ENCODE measurements at regions not wholly inside any gene's neighbourhood (a gene's known extent, or its start where the extent isn't known, plus 50 kb on each side); places are given as distances from the start of the nearest gene placed in this dataset.

DNA sequence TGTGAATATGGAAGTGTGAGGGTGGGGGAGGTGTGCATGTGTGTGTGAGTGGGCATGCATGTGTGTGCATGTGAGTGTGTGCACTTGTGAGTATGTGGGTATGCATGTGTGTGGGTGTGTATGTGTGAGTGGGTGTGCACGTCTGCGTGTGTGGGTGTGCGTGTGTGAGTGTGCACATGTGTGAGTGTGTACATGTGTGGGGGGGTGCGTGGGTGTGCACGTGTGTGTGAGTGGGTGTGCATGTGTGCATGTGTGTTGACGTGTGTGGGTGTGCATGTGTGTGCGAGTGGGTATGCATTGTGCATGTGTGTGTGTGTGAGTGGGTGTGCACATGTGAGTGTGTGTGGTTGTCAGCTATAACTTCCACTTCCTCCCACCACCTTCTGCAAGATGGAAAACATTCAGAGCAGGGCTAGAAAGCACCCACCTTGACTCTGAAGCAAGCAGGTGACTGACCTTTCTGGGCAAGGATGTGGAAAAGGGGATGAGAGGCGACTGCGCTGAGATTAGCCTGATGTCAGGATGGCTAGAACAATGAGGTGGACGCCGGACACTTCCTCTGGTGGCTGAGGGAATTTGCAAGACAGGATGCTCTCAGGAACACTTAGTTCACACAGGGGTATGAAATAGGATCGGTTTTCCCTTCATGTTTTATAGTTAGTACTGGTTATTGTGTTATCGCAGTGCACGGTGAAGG lies 103.6 kb downstream of the ACKR3 start:
- DNase-seq (ENCODE audit: low read depth in 2 of 2), result no peak

DNA sequence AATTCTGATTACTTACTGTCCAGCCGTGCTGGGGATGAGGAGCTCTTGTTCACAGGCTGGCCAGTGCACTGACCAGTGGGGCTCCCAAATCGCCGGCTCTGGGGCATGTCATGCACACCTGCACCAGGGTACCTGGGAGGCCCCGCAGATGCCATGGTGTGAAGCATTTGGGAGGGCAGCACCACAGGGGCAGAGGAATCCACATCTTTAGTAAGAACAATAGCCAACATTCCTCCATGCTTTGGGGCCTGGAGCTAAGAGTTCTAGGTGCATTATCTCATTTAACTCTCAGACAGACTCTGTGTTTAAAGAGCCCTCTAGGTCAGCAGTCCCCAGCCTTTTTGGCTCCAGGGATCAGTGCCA lies 104.2 kb downstream of the ACKR3 start:
- no peak for DNase-seq (ENCODE audit: low read depth in 2 of 2)

DNA sequence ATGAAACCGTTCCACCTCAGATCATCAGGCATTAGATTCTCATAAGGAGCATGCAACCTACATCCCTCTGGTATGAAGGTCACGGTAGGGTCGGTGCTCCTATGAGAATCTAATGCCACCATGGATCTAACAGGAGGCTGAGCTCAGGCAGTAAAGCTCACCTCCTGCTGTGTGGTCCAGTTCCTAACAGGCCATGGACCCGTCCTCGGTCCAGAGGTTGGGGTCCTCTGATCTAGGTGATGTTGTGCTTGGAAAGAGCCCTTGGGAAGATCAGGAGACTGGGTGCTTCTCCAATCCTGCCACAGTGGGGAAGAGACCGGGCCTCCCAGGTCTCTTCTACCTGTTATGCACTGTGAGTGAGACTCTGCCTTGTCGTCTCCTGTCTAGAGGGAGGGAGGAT lies 104.6 kb downstream of the ACKR3 start:
- no peak for DNase-seq (ENCODE audit: low read depth in 2 of 2)

DNA sequence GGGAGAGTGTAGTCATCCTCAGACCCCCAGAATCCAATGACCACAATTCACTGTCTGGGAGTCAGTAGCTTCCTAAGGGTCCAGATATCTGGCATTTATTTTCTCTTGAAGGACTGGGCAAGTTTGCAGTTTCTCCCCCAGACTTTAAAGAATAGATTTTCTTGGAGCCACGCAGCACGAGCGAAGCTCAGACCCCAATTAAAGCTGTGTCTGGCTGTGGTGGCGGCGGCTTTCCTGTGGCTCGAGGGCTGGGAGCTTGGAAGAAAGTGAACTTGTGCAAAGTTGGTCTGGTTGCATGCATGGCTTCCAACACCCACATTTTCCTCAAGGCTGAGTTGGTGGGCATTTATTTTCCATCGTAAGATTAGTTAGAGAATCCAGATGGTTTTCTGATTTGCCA lies 105.0 kb downstream of the ACKR3 start:
- no peak for DNase-seq (ENCODE audit: low read depth in 2 of 2)

DNA sequence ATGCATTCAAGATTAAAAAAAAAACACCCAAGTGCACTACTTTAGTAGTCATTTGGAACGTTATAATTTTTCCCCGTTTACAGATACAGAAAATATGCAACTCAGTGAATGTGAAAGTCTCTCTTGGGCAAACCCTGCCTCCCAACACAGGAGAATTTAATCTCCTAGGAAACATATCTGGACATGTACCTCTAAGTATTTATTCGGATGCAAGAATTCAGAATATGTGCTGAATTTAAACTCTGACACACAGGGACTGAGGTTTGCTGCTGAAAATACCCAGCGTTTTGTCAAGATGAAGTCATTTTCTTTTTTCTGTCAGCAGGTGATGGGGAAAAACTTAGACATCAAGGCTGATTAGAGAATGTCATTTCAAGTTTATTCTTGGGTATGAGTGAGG lies 105.4 kb downstream of the ACKR3 start:
- no peak for DNase-seq (ENCODE audit: low read depth in 2 of 2)

DNA sequence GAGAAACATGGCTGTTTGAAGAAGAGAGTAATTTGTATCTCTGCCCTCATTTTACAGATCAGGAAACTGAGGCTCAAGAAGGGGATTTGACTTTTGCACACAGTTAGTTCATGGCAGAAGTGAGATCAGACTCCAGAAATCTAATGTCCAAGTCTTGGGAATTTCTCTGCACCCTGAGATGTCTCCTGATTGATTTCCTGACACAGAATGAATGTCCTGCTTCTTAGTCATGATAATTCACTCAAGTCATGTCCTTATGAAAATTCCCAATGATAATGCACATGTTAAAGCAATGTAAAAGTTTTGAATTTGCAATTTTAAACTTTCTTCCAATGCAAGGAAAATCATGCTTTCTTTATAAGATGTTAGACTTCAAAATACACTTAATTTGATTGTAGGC lies 105.9 kb downstream of the ACKR3 start:
- no peak for DNase-seq (ENCODE audit: low read depth in 2 of 2)

DNA sequence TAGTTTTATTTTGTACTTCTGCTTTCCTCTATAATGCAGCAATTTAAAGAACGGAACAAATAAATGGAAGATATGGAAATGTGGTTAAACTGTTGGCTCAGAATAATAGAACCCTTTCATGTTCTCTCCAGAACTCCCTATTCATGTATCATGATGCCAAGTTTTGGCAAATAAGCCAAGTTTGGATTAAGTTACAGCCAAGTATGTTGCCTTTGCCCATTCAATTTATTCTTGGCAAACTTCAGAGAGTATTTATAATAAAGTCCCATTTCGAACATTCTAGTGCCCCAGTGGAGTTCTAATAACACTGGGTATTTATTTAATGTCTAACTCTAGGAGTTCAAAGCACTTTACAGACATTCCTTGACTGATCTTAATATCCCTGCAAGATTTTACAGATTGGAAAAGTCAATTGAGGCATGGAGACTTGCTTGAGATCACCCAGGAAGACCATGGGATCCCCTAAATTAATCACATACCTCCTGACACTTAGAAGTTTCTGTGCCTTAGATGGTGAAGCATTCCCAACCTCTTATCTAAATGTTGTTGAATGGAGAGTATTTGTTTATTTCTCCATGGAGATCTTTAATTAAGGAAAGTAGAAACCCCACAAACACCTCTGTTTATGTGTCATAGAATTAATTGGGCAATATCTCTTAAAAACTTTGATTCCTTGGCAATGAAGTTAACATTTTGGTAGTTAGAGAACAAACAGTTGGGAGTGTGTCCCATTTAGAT lies 106.7 kb downstream of the ACKR3 start:
- no peak for DNase-seq (ENCODE audit: low read depth in 2 of 2)

DNA sequence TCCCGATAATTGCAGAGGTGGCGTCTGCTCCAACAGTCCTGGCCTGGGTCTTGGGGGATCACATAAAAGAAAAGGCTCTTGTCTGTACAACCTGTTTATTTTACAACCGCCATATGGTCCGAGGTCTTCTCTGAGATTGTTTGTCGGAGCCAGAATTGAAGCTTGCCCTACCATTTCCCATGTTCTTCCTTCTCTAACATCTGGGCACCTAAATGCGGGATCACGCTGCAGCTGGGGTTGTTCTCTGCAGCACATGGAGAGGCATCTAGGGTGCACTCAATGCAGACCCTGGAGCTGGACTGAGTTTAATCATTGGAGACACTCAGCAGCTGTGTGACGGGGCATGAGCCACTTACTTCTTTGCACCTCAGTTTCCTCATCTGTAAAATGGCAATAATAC lies 107.7 kb downstream of the ACKR3 start:
- DNase-seq (ENCODE audit: low read depth in 2 of 2), result no peak

DNA sequence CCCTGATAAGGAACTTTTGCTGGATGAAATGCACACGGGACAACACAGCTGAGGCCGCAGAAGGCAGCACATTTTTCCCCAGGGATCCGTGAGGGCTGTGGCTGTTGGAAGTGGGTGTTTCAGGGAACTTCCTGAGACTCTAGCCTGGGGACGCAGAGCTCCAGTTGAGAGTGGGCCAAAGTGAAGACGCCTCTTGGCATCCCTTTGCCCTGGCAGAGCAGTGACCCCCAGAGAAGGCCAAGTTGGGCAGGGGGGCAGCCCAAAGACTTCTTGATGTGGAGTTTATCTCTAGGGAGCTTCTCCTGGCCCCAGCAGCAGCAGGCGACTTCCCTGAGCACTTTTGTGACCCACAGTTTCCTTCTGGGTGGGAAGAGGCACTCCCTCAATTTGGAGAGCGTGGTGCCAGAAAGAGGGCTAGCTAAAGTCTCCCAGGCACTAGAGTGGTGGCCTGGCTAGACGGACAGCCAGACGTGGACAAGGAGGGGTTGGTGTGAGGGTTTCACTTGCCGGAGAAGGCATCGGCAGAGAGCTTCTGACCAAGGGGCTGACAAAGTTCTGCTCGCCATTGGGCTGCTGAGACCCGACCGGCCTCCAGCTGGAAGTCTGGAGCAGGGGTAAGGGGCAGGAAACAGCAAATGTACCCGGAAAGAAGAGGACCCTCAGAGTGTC lies 108.8 kb downstream of the ACKR3 start:
- DNase-seq (ENCODE audit: low read depth in 2 of 2), result no peak

DNA sequence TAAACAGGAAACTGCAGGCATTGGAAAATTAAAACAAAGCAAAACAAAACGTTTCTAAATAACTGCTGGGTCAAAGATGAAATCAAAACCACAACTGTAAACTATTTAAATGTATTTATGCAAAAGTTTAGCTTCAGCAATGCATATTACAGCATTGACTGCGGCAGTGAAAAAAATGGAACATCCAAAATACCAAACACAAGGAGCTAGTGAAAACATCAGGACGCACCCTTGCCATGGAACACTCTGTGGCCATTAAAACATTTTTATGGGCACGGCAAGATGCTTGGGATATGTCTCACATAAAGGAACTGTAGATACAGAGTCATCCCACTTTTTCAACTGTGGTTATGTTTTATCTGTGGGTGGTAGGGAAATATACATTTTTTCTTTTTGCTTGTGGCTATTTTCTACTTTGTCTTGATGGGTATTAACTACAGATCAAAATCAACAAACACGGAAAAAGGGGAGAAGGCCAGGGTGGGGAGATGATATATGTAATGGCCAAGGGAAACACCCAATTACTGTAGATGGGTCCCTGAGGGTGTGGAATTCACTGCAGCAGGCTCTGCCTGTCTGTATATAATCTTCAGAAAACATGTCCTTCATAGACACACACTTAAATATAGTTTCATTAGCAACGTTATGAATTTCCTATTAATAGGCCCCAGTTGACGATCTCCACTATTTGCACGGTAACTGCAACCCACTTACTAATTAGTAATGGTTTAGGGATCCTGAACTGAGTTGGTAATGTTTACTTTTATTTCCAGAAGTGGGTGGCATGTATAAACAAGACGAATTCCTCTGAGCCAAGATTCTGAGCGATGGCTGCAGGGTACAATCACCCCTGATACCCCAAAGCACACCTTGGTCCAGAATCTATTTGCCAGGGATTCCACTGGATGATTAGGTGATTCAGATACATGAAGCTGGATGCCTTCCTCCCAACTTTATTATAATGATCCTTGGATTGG lies 110.5 kb downstream of the ACKR3 start:
- DNase-seq (ENCODE audit: low read depth in 2 of 2), result no peak

DNA sequence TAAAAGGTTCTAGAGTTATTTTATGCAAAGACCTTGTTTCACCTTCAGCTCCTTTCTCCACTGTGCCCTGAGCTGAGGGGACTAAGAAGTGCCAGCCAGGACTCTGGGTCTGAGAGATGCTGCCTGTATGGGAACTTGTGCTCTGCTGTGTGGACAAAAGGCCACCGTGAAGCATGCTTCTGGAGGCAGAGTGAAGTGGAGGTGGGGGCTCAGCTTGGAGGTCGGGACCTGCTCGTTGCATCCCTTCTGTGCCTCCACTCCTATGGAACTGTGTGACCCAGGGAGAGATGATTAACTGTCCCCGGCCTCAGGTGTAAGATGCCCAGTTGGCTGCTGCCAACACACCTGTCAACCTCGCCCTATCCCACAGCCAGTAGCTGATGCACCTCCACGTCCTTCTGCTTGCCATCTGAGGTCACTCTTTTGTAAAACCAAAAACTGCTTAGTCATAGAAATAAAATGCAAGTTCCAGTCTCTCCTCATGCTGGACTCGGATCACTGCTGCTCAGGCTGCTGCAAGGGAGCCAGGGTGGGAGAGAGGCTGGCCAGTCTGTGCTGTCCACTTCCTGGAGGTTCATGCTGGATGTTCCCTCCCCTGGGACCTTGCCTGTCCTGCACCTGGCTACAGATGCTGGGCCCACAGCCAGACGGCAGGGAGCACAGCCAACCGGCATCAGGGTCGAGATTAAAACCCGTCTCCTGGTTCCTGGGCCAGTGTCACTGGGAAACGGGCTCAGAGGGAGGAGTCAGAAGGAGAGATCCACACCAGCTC lies 113.2 kb downstream of the ACKR3 start:
- no peak for DNase-seq (ENCODE audit: low read depth in 2 of 2)

DNA sequence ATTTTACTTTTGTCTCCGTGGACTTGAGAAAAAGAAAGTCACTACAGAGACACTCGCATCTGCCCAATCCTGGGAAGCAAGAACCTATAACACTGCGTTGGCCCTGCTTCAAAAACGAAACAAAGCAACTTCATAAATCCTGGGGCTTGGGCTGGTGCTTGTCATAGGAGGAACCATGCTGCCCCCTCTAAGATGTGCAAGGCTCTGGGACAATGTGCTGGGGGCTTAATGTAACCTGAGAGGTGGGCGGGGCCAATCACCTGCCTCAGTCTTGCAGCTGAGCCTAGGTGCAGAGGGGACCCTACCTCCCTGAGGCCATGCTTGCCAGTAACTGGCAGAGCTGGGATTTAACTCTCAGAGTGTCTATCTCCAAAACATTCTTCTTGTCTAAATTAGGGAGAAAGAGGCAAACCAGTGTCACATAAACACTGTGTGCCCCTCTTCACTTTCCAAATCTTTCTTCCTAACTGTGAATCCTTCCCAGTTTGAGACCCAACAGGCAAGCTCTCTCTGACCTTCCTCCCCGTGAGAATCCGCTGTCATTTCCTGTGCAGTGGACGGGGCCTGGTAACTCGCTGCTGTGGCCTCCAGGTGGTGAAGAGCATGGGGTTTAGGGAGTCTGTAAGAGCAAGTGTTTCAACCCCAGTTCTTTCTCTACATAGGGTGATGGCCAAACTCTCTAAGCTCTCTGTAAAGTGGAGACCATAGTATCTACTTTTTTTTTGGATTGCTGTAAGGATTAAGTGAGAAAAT lies 115.1 kb downstream of the ACKR3 start:
- no peak for DNase-seq (ENCODE audit: low read depth in 2 of 2)

DNA sequence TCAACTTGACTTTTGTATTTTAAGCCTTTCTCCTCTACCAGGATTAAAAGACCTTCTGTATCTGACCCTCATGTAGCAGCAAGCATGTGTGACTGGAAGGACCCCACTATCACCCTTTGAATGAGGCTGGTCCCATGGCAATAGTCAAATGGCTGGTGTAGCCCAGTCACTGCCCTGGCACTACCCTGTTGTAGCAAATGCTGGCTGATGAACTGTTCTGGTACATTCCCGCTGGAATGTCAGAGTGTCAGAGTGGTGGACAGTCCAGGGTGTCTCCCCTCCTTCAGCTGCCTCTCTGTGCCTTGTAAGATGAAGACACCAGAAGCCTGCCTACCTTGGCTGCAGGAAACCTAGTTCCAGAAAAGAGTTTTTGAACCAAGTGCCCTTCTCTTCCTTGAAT lies 115.7 kb downstream of the ACKR3 start:
- no peak for DNase-seq (ENCODE audit: low read depth in 2 of 2)

DNA sequence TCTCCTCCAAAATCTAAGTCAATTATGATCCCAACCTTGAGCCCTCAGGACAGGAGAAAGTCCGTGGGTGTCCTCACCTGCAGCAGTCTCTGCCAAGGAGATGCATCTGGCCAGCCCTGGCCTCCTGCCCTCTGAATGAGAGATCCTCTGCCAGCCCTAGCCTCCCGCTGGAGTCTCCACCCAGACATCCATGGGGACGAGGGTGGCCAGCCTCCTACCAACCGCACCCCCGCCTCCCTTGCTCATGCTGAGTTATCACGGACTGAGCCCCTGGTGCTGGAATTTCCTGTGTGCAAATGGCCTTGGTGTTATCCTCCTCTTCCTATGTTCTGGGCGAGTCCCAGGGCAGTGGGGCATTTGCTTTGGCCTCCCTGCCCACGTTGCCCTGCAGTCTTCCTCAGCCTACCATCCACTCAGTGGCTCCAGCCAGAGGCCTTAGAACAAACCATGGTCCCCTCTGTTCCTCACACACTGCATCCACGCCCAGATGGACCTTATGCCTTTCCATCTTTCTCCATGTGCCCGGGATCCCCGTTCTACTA lies 116.4 kb downstream of the ACKR3 start:
- DNase-seq (ENCODE audit: low read depth in 2 of 2), result no peak

DNA sequence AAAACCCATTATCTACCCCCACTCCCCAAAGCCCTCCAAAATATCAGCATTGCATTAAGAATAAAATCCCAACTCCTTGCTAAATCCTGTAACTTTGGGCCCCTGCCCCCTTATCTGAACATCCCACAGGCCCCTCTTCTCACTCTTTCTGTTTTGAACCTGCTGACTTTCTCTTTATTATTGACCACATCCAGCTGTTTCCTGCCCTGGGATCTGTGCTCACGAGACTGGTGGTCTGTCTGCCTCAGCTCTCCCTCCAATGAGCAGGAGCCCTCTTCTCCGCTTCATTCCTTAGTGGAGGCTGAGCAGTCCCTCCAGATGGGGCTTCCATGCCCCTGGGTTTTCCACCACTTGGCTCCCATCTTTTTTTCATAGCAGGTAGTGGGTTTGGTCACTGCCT lies 116.9 kb downstream of the ACKR3 start:
- DNase-seq (ENCODE audit: low read depth in 2 of 2), result no peak

DNA sequence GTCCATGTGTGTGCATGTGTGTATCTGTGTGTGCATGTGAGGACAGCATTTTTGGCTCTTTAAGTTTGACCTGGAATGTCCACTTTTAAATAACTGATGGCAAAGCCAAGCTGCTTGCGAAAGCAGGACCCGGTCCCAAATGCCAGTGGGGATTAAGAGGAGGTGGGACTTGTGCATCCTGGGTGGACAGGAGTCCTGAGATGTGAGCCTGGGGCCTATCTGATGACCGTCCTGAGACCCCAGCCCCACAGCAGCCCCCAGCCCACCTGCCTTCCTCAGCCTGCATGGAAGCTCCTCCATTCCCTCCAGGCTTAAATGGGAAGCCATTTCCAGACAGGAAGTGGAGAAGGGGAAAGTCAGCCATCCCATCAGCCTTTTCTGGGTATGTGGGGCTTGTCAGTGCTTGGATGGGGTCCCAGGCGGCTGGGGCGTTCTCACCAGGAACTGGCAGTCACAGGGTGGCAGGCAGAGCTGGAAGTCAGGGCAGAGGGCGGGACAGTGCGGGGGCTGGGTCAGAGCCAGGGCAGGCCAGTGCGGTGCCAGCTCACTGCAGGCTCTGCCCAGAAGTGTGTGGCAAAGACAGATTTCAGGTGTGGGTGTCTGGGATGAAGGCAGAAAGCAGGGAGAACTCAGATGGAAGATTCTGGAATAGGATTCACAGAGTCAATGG lies 117.8 kb downstream of the ACKR3 start:
- DNase-seq (ENCODE audit: low read depth in 2 of 2), result no peak

DNA sequence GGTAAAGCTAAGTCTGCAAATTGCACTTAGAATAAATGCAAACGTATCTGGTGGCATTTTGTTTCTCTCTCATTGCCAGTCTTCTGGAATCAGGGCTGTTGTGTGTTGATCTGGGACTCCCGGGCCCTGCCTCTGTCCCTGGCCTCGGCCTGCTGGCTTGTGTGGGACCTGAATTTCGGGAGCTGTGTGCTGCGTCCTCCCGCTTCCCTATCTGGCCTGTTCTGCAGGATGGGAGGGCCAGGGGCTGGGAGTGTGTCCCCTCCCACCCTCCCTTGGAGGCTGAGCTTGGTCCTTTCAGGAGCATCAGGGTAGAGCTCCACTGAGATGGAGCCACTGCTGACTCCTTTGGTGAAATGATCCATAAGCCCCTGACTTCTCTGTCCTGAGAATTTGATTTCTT lies 118.5 kb downstream of the ACKR3 start:
- DNase-seq (ENCODE audit: low read depth in 2 of 2), result no peak

DNA sequence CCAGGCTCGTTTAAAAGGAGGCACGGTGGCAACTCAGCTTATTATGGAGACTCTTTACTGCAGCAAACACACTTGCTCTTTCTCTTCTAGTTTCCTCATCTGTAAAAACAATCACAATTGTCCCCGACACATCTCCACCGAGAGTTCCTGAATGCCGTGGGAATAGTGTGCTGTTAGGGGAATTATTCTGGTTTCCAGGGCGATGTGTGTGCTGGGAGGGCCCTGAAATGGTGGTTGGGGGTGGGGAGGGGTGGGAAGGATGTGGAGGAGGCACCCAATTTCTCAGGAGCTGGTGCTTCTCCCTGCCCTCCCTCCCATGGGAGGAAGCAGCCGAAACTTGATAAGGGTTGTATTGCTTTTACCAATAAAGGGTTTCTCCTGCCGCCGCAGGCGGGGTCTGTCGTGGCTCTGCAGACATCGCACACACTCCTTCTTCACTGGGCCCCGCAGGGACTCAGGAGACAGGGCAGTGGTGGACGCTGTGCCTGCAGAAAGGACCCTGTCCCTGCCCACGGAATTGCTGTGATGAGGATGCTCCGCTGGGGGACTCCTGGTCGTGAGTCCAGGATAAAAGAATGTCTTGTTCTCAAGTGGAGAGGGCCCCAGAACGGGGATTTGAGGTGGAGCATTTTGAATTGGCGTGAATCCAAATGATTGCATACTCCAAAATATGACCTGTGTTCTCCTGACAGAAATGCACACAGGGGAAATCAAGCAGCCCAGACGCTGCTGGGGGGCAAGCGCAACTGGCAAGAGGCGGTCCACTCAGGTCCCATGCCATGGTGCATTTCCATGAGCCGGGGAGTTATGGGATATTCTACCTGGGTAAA lies 119.2 kb downstream of the ACKR3 start:
- no peak for DNase-seq (ENCODE audit: low read depth in 2 of 2)

DNA sequence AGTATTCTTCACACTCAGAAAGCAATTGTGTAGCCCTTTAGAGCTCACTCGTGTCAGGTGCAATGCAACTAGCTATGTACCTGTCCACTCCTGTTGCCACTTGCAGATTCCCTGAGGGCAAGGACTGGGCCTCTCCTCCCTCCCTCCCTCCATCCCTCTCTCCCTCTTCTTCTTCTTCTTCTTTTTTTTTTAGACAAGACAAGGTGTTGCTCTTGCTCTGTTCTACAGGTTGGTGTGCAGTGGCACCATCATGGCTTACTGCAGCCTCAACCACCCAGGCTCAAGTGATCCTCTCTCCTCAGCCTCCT lies 119.7 kb downstream of the ACKR3 start:
- no peak for DNase-seq (ENCODE audit: low read depth in 2 of 2)

Data from stimulated activated CD4-positive, alpha-beta T cell treated with anti-CD3 and anti-CD28 coated beads, Interleukin-15, amount 100 ng/mL, for 48 hours (primary cell).